Right atrium auricular region (tissue), 2 donors: ENCODE measurements at regions not wholly inside any gene's neighbourhood (a gene's known extent, or its start where the extent isn't known, plus 50 kb on each side); places are given as distances from the start of the nearest gene placed in this dataset.
"Not testable (repeated sequence)": the region's sequence is repeated elsewhere in the genome, so short reads cannot be mapped to it uniquely, and the experiment has no call there.

Source experiments
- DNase-seq: peaks from one replicate; pipeline ENCODE4 v3.0.0-alpha.2; 2019; ENCODE audit warnings: low spot score
- H3K27ac ChIP-seq, 2 donors: fragments of 200-600 bp; sonication (generic); 1 replicate in 1 of 2; 2 replicates in 1 of 2; pipeline ENCODE4 v1.5.1; 2016 to 2019
- H3K27me3 ChIP-seq, 2 donors: fragments of 200-600 bp; sonication (generic); one replicate each; pipeline versions ENCODE4 v1.5.1 to v1.6.0; 2017 to 2019
- H3K36me3 ChIP-seq: fragments of 200-600 bp; sonication (generic); one replicate; pipeline ENCODE4 v1.5.1; 2016
- H3K4me1 ChIP-seq, 2 donors: fragments of 200-600 bp; sonication (generic); one replicate each; pipeline versions ENCODE4 v1.5.1 to v1.6.0; 2017 to 2019
- H3K4me3 ChIP-seq, 2 donors: fragments of 200-600 bp; sonication (generic); 1 replicate in 1 of 2; 2 replicates in 1 of 2; pipeline ENCODE4 v1.5.1; 2017 to 2019; ENCODE audit warnings: mild to moderate bottlenecking in 1 of 2, moderate library complexity in 1 of 2
- H3K9me3 ChIP-seq, 2 donors: fragments of 200-600 bp; sonication (generic); one replicate each; pipeline ENCODE4 v1.5.1; 2019
- TF ChIP-seq, protein P1 (sequence below), 2 donors: fragments of 200-600 bp; sonication (generic); IDR thresholded peaks; one replicate each; pipeline ENCODE4 v1.5.1; 2019; ENCODE audit warnings: antibody characterized with exemption in 2 of 2

DNA sequence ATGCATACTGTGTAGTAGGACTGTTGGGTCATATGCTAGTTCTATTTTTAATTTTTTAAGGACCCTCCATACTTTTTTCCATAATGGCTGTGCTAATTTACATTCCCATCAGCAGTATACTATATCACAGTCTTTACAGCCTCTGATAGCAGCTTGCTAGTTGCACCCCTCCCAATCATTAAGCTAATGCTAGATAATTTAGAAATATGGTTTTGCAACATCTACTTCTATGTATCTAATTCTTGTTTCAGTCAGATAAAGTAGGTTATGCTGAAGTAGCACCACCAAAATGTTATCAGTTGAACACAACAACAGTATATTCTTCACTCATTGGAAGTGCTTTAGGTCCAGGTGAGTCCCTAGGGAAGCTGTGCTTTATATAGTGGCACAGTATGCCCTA, 522.7 kb upstream of the HTR2C start:
- no peak overlapping the region for H3K4me3 ChIP-seq
- no peak overlapping the region for H3K27ac ChIP-seq
- no peaks in the 10 kb centered on the region for H3K36me3 ChIP-seq
- no peaks in the 10 kb centered on the region for H3K9me3 ChIP-seq
- no peaks in the 10 kb centered on the region for H3K4me1 ChIP-seq
- DNase-seq: no peak
- H3K27me3 ChIP-seq: no peaks in the 10 kb centered on the region
- TF ChIP-seq, protein P1, sequence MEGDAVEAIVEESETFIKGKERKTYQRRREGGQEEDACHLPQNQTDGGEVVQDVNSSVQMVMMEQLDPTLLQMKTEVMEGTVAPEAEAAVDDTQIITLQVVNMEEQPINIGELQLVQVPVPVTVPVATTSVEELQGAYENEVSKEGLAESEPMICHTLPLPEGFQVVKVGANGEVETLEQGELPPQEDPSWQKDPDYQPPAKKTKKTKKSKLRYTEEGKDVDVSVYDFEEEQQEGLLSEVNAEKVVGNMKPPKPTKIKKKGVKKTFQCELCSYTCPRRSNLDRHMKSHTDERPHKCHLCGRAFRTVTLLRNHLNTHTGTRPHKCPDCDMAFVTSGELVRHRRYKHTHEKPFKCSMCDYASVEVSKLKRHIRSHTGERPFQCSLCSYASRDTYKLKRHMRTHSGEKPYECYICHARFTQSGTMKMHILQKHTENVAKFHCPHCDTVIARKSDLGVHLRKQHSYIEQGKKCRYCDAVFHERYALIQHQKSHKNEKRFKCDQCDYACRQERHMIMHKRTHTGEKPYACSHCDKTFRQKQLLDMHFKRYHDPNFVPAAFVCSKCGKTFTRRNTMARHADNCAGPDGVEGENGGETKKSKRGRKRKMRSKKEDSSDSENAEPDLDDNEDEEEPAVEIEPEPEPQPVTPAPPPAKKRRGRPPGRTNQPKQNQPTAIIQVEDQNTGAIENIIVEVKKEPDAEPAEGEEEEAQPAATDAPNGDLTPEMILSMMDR (IDR thresholded peaks at IDR 0.05): no peak

DNA sequence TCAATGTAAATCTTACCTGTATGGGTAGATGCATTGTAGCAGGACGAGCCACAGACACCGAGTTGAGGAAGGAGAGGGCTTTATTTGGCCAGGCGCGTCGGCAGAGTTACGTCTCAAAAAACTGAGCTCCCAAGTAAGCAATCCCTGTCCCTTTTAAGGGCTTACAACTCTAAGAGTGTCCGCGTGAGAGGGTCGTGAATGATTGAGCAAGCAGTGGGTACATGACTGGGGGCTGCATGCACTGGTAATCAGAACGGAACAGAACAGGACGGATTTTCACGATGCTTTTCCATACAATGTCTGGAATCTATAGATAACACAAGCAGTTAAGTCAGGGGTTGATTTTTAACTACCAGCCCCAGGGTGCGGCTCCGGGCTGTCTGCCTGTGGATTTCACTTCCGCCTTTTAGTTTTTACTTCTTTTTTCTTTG, 524.9 kb upstream of the HTR2C start:
- H3K9me3 ChIP-seq: no peaks in the 10 kb centered on the region
- TF ChIP-seq, protein P1 (IDR thresholded peaks at IDR 0.05): no peak
- no peak for DNase-seq
- H3K27ac ChIP-seq: no peak overlapping the region
- H3K4me3 ChIP-seq: no peak overlapping the region
- no peaks in the 10 kb centered on the region for H3K27me3 ChIP-seq
- no peaks in the 10 kb centered on the region for H3K4me1 ChIP-seq
- H3K36me3 ChIP-seq: no peaks in the 10 kb centered on the region

DNA sequence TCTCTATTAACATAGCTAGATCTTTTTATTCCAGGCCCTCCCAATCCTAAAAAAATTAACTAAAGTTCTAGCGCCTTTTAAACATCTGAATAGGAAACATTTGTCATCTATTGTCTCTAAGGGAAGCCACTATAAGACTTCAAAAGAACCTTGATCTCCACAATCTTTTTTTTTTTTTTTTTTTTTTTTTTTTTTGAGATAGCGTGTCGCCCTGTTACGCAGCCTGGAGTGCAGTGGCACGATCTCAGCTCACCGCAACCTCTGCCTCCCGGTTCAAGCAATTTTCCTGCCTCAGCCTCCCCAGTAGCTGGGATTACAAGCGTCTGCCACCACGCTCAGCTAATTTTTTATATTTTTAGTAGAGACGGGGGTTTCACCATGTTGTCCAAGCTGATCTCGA, 526.5 kb upstream of the HTR2C start:
- not testable (repeated sequence) for H3K4me3 ChIP-seq, H3K27me3 ChIP-seq, H3K27ac ChIP-seq, H3K9me3 ChIP-seq, H3K36me3 ChIP-seq, DNase-seq, H3K4me1 ChIP-seq

DNA sequence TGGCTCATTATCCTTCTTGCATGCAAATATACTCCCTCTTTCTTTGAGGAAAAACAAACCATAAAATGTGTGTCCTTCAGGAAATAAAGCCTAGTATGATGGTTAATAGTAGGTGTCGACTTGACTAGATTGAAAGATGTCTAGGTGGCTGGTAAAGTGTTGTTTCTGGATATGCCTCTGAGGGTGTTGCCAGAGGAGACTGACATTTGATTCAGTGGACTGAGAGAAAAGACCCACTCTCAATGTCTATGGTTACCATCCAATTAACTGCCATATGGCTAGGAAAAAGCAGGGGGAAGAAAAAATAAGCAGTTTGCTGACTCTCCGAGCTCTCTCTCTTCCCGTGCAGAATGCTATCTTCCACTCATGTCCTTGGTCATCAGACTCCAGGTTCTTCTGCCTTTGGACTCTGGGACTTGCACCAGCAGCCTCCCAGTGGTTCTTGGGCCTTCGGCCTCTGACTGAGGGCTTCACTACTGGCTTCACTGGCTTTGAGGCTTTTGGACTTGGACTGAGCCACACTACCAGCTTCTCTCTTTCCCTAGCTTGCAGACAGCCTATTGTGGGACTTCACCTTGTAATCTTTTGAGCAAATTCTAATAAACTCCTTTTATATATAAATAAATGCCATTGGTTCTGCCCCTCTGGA, 532.1 kb upstream of the HTR2C start:
- H3K9me3 ChIP-seq: no peaks in the 10 kb centered on the region
- H3K27ac ChIP-seq: no peak overlapping the region
- no peaks in the 10 kb centered on the region for H3K4me1 ChIP-seq
- H3K36me3 ChIP-seq: no peaks in the 10 kb centered on the region
- TF ChIP-seq, protein P1 (IDR thresholded peaks at IDR 0.05): no peak
- no peak overlapping the region for H3K4me3 ChIP-seq
- no peak for DNase-seq
- H3K27me3 ChIP-seq: no peaks in the 10 kb centered on the region

DNA sequence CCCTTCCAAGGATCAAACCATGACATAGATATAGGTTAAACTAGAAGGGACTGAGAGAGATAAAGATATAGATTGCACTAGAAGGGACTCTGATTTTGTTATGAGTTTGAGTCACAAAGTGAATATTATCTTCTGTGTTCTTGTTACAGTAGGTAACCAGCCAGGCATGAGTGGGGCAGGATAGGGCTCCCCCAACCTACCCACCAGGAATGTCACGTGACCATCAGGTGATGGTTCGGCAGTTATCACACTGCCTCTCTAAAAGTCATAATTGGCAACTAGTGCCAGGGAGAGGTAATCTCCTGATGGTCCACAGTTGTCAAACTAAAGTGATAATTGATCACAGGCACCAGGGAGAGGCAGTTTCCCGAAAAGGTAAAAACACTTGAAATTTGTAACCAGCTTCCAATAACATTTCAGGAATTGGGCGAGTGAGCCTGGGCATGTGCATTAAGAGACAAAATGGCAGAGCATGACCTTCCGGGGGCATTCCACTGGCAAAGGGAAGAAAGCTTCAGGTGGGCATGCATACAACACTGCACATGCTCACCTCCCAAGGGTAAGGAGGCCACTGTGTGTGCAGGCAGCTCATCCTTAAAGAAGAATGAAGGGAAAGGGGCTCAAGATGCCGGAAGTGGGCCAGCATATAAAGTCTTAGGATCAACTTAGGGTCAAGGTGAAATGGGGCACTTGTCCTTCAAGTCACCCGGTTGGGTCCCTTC, 533.6 kb upstream of the HTR2C start:
- no peak for DNase-seq
- Histone ChIP-seq H3K4me3 (no peak overlapping the region), H3K9me3 (no peaks in the 10 kb centered on the region), H3K27ac (no peak overlapping the region), H3K36me3 (no peaks in the 10 kb centered on the region), H3K4me1 (no peaks in the 10 kb centered on the region), H3K27me3 (no peaks in the 10 kb centered on the region)
- TF ChIP-seq, protein P1 (IDR thresholded peaks at IDR 0.05): no peak

DNA sequence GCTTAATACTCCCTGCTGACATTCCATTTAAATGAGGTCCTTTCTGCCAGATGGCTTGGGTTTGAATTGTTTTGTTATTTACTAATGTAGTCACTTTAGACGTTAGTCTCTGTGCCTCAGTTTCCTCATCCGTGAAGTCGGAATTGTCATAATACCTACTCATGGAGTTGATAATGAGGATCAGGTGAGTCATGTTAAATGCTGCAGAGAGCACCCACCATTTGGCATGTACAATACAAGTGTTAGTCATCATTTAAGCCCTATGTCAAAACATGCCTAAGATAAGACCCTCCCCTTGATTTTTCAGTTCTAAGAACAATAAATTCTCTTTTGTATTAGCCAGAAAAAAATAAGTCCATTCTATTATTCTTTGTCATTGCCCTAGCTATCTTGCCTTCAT, 534.8 kb upstream of the HTR2C start:
- no peak for DNase-seq
- H3K27me3 ChIP-seq: no peaks in the 10 kb centered on the region
- H3K36me3 ChIP-seq: no peaks in the 10 kb centered on the region
- no peak overlapping the region for H3K27ac ChIP-seq
- no peaks in the 10 kb centered on the region for H3K9me3 ChIP-seq
- no peaks in the 10 kb centered on the region for H3K4me1 ChIP-seq
- no peak overlapping the region for H3K4me3 ChIP-seq
- TF ChIP-seq, protein P1 (IDR thresholded peaks at IDR 0.05): no peak
